Ishikawa (cell line): ENCODE measurements at regions not wholly inside any gene's neighbourhood (a gene's known extent, or its start where the extent isn't known, plus 50 kb on each side); places are given as distances from the start of the nearest gene placed in this dataset.

ENCODE experiments used
- CEBPB ChIP-seq: IDR thresholded peaks from 2 replicates; pipeline ENCODE4 v1.6.1; 2012
- CREB1 ChIP-seq: IDR thresholded peaks from 2 replicates; pipeline ENCODE4 v1.6.1; 2012; ENCODE audit warnings: low read depth
- EGR1 ChIP-seq: IDR thresholded peaks from 2 replicates; pipeline ENCODE4 v1.6.1; 2012
- EP300 ChIP-seq: IDR thresholded peaks from 2 replicates; pipeline ENCODE4 v1.6.1; 2012; ENCODE audit warnings: borderline replicate concordance
- FOXM1 ChIP-seq: IDR thresholded peaks from 2 replicates; pipeline ENCODE4 v1.6.1; 2012; ENCODE audit warnings: low read depth, borderline replicate concordance
- MAX ChIP-seq: IDR thresholded peaks from 2 replicates; pipeline ENCODE4 v1.6.1; 2012
- NFIC ChIP-seq: IDR thresholded peaks from 2 replicates; pipeline ENCODE4 v1.6.1; 2012
- RAD21 ChIP-seq: IDR thresholded peaks from 2 replicates; pipeline ENCODE4 v1.6.1; 2012; ENCODE audit warnings: low read depth
- TAF1 ChIP-seq: IDR thresholded peaks from 2 replicates; pipeline ENCODE4 v1.6.1; 2012; ENCODE audit warnings: low read depth, mild to moderate bottlenecking
- TCF12 ChIP-seq: IDR thresholded peaks from 2 replicates; pipeline ENCODE4 v1.6.1; 2012; ENCODE audit warnings: low read depth
- TEAD4 ChIP-seq: IDR thresholded peaks from 2 replicates; pipeline ENCODE4 v1.6.1; 2012
- YY1 ChIP-seq: IDR thresholded peaks from 2 replicates; pipeline ENCODE4 v1.6.1; 2012; ENCODE audit warnings: low read depth
- ZBTB7A ChIP-seq: IDR thresholded peaks from 2 replicates; pipeline ENCODE4 v1.6.1; 2012; ENCODE audit warnings: low read depth
- TF ChIP-seq, protein P1 (sequence below): IDR thresholded peaks from 2 replicates; pipeline ENCODE4 v1.6.1; 2012
- TF ChIP-seq, protein P2 (sequence below): IDR thresholded peaks from 2 replicates; pipeline ENCODE4 v1.6.1; 2012; ENCODE audit warnings: low read depth, mild to moderate bottlenecking

GRCh38 chr3:26081806-26082205, 291.9 kb downstream of the OXSM start:
- TF ChIP-seq EP300, result no peak
- no peak for TF ChIP-seq EGR1
- TF ChIP-seq FOXM1, result no peak
- no peak for TF ChIP-seq TCF12
- TF ChIP-seq ZBTB7A, result no peak
- no peak for TF ChIP-seq MAX
- TF ChIP-seq, protein P1, sequence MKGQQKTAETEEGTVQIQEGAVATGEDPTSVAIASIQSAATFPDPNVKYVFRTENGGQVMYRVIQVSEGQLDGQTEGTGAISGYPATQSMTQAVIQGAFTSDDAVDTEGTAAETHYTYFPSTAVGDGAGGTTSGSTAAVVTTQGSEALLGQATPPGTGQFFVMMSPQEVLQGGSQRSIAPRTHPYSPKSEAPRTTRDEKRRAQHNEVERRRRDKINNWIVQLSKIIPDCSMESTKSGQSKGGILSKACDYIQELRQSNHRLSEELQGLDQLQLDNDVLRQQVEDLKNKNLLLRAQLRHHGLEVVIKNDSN, result no peak
- TF ChIP-seq CEBPB, result no peak
- TF ChIP-seq RAD21, result no peak
- TF ChIP-seq YY1, result no peak
- no peak for TF ChIP-seq TEAD4
- TF ChIP-seq TAF1, result no peak
- no peak for TF ChIP-seq CREB1
- TF ChIP-seq NFIC, result no peak
- TF ChIP-seq, protein P2, sequence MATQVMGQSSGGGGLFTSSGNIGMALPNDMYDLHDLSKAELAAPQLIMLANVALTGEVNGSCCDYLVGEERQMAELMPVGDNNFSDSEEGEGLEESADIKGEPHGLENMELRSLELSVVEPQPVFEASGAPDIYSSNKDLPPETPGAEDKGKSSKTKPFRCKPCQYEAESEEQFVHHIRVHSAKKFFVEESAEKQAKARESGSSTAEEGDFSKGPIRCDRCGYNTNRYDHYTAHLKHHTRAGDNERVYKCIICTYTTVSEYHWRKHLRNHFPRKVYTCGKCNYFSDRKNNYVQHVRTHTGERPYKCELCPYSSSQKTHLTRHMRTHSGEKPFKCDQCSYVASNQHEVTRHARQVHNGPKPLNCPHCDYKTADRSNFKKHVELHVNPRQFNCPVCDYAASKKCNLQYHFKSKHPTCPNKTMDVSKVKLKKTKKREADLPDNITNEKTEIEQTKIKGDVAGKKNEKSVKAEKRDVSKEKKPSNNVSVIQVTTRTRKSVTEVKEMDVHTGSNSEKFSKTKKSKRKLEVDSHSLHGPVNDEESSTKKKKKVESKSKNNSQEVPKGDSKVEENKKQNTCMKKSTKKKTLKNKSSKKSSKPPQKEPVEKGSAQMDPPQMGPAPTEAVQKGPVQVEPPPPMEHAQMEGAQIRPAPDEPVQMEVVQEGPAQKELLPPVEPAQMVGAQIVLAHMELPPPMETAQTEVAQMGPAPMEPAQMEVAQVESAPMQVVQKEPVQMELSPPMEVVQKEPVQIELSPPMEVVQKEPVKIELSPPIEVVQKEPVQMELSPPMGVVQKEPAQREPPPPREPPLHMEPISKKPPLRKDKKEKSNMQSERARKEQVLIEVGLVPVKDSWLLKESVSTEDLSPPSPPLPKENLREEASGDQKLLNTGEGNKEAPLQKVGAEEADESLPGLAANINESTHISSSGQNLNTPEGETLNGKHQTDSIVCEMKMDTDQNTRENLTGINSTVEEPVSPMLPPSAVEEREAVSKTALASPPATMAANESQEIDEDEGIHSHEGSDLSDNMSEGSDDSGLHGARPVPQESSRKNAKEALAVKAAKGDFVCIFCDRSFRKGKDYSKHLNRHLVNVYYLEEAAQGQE, result no peak

GRCh38 chr3:26082911-26083310, 293.0 kb downstream of the OXSM start:
- TF ChIP-seq YY1, result no peak
- TF ChIP-seq TAF1, result no peak
- TF ChIP-seq ZBTB7A, result no peak
- TF ChIP-seq TCF12, result no peak
- TF ChIP-seq, protein P1, result no peak
- TF ChIP-seq, protein P2, result no peak
- no peak for TF ChIP-seq EP300
- no peak for TF ChIP-seq FOXM1
- TF ChIP-seq CEBPB, result no peak
- no peak for TF ChIP-seq NFIC
- TF ChIP-seq TEAD4, result no peak
- no peak for TF ChIP-seq MAX
- TF ChIP-seq EGR1, result no peak
- no peak for TF ChIP-seq RAD21
- no peak for TF ChIP-seq CREB1

DNA sequence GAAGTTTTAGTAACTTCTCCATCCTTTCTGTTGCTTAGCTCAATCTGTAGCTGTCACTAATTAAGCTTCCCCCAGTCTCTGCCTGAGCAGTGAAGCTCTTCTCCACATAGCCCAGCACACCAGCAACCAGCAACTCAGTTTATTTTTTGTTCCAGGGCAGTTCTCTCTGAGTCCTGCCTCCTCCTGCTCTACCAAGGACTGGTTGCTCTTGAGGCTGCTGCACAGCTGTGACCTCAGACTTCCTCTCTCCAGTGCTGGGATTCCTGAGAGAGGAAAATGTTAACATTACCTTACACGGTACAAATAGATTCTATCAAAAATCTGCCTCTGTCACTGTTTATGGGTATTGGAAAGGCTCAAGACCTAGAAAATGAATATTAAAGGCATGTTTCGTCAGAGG, 294.7 kb downstream of the OXSM start:
- TF ChIP-seq TEAD4 (no peak), FOXM1 (no peak), TCF12 (no peak), CEBPB (no peak), EP300 (no peak), TAF1 (no peak), RAD21 (no peak), ZBTB7A (no peak)
- TF ChIP-seq, protein P2, result no peak

DNA sequence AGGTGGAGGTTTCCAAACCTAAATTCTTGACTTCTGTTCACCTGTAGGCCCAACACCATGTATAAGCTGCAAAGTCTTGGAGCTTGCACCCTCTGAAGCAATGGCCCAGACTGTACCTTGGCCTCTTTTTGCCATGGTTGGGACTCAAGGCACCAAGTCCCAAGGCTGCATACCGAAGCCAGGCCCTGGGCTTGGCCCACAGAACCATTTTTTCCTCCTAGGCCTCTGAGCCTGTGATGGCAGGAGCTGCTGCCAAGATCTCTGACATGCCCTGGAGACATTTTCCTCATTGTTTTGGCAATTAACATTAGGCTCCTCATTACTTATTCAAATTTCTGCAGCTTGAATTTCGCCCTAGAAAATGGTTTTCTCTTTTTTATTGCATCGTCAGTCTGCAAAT, 297.9 kb downstream of the OXSM start:
- no peak for TF ChIP-seq ZBTB7A
- TF ChIP-seq YY1, result no peak
- TF ChIP-seq NFIC, result no peak
- TF ChIP-seq, protein P2, result no peak
- TF ChIP-seq TCF12, result no peak
- TF ChIP-seq CEBPB, result no peak
- no peak for TF ChIP-seq RAD21
- TF ChIP-seq EGR1, result no peak
- no peak for TF ChIP-seq CREB1
- TF ChIP-seq TAF1, result no peak
- no peak for TF ChIP-seq EP300
- TF ChIP-seq, protein P1, result no peak
- TF ChIP-seq FOXM1, result no peak
- no peak for TF ChIP-seq TEAD4
- TF ChIP-seq MAX, result no peak
